ENCODE measurements at regions not wholly inside any gene's neighbourhood (a gene's known extent, or its start where the extent isn't known, plus 50 kb on each side); places are given as distances from the start of the nearest gene placed in this dataset.

- no peak for DNase-seq
These were observed 956.7 kb upstream of the SEL1L start for GRCh38 chr14:82490397-82490796.

DNA sequence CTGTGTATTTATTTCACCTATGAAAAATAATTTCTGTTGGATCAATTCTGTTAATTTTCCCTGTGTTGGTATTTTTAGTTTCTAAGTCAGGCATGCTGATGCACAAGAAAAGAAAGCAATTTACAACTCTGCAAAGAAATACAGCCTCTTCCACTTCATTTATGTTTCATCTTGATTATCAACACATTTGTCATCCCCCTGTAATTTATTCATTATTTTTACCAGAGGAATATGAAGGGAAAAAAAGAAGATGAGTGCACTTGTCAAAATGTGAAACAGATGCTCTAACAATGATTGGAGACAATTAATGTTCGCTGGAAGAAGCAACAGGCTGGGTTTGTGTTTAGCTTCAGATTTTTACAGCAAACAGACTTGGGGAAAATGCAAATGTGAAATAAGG, 958.5 kb upstream of the SEL1L start:
- DNase-seq, result no peak

DNA sequence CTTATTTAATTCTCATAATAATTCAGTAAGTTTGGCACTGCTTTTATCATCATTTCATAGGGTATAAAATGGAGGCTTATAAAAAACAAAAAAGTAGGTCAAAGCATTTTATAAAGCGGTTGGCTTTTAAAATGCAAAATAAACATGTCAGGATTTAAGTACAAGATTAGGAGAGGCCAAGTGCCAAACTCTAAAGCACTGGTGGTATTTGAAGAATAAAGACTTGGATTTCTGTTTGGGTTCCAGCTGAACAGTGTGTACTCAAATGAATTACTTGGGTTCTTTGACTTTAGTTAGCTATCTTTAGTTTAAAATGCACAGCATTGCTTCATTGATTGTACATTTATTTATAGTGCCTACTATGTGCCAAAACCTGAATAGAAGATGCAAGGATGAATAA, 966.6 kb upstream of the SEL1L start:
- DNase-seq, result no peak

GRCh38 chr14:82501554-82501953, 967.9 kb upstream of the SEL1L start:
- DNase-seq, result no peak

DNA sequence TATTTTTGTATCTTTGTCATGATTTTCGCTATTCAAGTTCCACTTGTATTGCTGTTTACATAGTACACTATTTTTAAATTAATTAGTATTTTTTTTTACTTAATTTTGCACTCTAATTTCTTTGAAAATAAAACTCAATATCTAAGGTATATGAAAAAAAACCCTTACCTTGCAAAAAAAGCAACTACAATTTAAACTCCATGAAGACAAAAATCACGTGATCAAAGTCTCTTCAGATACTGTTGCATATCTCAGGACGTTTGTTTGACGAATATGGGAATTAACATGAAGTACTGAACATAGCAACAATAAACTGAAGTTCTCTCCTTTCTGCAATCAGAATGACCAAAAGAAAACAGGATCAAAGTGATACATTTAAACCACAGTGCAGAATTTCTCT, 968.4 kb upstream of the SEL1L start:
- no peak for DNase-seq

DNA sequence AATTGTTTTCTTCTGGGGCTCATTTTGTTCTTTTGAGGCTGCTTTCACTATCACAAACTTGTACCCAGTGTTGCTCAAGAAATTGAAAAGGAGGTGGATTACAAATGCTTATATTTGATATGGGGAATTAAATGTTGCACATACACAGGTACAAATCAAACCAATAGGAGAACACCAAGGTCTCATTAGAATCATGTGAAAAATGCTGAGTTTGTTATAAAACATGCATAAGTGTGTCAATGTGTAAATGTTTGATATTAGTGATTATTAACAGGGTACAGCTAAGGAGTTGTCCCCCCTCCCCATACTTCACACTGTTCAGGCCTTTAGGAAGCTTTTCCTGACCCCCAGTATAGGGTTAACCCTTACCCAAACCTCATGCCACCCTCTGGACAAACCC, 971.2 kb upstream of the SEL1L start:
- DNase-seq, result no peak

DNA sequence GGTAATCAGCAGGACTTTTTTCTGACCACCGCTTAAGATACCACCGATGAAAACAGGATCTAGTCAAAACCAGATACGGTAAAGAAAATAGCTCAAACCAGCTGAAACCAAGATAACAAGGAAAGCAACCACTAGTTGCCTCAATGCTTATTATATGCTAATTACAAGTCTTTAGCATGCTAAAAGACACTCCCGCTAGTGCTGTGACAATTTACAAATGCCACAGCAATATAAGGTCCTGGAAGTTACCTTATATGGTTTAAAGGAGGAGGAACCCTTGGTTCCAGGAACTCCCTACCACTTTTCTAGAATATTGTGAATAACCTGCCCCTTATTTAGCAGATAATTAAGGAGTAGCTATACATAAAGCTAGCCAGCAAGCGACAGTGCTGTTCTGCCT, 976.4 kb upstream of the SEL1L start:
- no peak for DNase-seq

DNA sequence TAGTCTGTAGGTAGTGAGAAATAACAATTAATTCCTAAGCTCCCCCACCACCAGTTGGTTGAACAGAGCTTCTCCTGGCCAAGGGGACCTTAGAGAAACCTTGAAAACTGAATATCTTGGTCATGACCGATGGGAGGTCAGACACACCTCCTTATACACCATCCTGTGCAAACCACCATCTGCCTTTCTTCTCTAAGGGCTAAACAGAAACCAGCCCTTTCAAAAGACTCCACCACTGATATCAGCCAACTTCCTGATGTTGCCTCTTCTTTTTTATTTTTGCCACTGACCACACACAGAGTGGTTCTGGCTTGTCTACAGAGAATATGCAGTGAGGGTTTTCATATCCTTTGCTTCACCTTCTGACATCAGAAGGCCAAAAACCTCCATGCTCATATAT, 977.7 kb upstream of the SEL1L start:
- DNase-seq, result no peak

DNA sequence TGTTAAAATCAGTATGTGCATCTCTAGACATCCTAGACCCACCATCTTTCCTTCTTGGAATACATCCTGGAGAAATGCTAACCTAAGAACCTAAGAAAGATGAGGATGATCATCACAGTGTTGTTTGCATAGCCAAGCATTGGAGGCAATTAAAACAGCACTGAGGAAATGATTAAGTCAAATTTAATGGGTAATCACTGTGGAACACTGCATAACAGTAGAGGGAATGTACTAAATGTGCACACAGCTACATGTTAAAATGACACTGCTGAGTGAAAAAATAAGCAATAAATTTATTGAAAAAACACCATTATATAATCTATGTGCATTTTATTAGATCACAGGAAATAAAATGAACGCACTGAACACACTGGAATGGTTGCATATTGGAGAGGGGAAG, 987.1 kb upstream of the SEL1L start:
- no peak for DNase-seq

- no peak for DNase-seq
These were observed 987.5 kb upstream of the SEL1L start for GRCh38 chr14:82521191-82521590.

GRCh38 chr14:82528016-82528415, 994.4 kb upstream of the SEL1L start:
- DNase-seq, result no peak

DNA sequence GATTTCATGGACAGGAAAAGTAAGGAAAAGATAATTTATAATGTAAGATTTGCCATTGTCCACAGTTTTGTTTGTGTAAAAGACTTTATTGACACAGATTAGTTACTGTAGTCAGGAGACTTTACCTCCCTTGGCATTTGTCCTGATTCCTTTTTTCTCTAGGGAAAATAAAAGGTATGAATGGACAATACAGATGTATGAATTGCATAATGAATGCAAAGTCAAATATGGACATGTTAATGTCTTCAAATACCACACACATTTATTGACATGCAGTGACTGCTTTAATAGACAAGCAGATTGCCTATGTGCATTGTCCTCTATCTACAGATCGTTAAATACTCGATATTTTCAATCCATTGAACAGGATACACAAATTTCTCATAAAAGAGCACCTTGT, 999.7 kb upstream of the SEL1L start:
- DNase-seq, result no peak

DNA sequence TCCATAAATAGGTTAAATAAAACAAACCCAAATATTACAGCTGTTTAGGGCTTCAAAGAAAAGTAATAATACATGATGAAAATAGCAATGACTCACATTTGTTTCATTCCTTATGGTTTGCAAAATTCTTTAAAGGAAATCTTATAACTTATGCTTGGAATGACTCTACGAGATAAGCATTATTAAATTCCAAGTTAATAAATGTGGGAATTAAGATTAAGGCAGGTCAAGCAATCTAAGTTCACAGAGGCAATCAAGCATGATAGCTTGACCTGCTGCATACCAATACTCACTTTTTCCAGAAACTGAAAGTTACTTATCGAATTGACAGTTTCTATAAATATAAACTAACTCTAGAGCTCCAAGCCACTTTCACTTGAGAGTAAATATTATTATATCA, 1002.9 kb upstream of the SEL1L start:
- no peak for DNase-seq

GRCh38 chr14:82537831-82538230, 1004.2 kb upstream of the SEL1L start:
- DNase-seq, result no peak

GRCh38 chr14:82546401-82546800, 1012.7 kb upstream of the SEL1L start:
- DNase-seq, result no peak

DNA sequence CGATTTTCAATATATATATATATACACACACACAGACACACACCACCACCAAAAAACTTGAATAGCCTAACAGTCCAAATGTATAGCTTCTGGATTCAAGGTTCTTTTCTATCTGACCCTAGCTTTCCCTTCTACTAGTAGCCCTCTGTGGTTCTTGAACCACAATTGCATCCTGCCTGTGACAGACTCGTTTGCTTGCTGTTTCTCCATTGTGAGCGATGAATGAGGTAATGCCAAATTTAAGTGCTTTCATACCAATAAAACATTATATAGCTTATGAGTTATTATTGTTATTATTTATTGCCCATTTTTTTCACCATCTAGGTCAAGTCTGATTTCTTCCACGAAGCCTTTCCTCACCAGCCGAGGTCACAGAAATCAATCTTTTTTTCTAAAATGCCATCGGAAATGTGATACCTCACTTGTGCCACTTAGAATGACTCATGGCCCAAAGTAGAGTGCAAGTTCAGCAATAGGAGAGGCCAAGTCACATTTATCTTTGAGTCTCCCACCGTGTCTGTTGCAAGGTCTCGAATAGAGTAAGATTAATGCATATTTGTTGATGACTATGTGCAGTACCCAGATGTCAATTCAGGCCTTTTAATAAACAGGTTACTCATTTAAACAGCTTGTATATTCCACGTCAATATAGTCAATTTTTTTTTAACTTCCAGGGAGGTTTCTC, 1015.8 kb upstream of the SEL1L start:
- DNase-seq, result no peak

GRCh38 chr14:82562881-82563280, 1029.2 kb upstream of the SEL1L start:
- DNase-seq, result no peak

DNA sequence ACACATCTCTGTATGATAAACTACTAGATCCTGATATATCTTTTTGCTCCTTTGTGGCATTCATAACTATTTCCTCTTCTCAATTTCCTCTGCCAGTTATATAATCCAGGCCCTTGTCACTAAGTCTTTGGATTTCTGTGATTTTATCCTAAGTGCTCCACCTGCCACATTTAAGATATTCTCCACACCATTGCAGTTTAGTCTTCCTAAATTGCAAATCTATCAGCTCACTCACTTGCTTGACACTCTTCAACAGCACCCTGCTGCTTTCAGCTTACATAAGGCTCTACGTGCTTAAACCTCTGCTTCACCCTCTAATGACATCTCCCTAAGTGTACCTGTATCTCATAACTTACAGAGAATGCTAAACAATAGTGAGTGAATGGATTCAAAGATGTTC, 1032.2 kb upstream of the SEL1L start:
- peak; percentile 33 for DNase-seq

- DNase-seq, result no peak
These were observed 1053.6 kb upstream of the SEL1L start for GRCh38 chr14:82587226-82587625.

- DNase-seq, result no peak
These were observed 1061.8 kb upstream of the SEL1L start for GRCh38 chr14:82595466-82595865.

GRCh38 chr14:82602794-82603193, 1069.1 kb upstream of the SEL1L start:
- no peak for DNase-seq

- no peak for DNase-seq
These were observed 1071.2 kb upstream of the SEL1L start for GRCh38 chr14:82604819-82605218.

DNA sequence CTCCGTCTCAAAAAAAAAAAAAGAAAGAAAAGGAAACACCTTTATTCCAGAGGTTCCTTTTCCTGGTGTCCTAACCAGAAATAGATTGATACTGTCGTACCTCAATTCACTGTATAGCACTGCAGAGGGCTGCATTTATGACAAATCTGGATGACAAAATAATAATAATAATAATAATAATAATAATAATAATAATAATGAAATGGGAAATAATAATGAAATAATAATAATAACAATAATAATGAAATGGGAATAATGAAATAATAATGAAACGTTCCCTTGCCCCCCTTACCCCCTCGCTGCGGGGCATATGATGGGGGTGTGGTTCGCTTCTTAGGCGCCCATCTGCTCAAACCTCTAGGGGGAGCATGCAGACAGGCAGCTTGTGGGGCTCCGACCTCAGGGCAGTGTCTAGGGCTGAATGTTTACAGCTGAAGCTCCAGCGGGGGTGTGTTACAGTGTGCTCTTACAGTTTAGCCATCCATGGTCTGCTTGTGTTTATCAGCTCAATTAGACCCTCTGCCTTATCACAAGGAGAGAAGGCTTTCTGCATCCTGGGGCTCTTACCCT, 1088.3 kb upstream of the SEL1L start:
- no peak for DNase-seq

- DNase-seq, result no peak
These were observed 1092.8 kb upstream of the SEL1L start for GRCh38 chr14:82626156-82627066.

All from NCI-H2107 (cell line).